Calu3 (cell line): ENCODE measurements at regions not wholly inside any gene's neighbourhood (a gene's known extent, or its start where the extent isn't known, plus 50 kb on each side); places are given as distances from the start of the nearest gene placed in this dataset.
A peak's percentile ranks its signal among the peaks of the same experiment; 100 is the strongest.

Experiments used
- BruUV-seq: library from RNA; stranded (reverse); fragments of 400-500 nt; replicated peaks from 2 replicates; lab custom pipeline; 2021; lab: Mats Ljungman, UMichigan
- CTCF ChIA-PET: fragments of 300-600 bp; sonication (Branson Sonifier 250); formaldehyde crosslinking; loops from one replicate; lab custom pipeline; 2022; ENCODE audit warnings: antibody characterized with exemption; lab: Charles Lee
- DNase-seq: peaks from one replicate; pipeline ENCODE4 v3.0.0; 2022
- H3K27ac Mint-ChIP-seq: one replicate; pipeline ENCODE4 v1.8.0; 2022; ENCODE audit warnings: mixed read lengths; ENCODE audit not compliant: unreplicated experiment
- H3K27me3 Mint-ChIP-seq: one replicate; pipeline ENCODE4 v1.8.0; 2022; ENCODE audit warnings: mixed read lengths; ENCODE audit not compliant: unreplicated experiment
- H3K36me3 Mint-ChIP-seq: one replicate; pipeline ENCODE4 v1.8.0; 2022; ENCODE audit warnings: mild to moderate bottlenecking, moderate library complexity, mixed read lengths; ENCODE audit not compliant: insufficient read depth, unreplicated experiment
- H3K4me1 Mint-ChIP-seq: one replicate; pipeline ENCODE4 v1.8.0; 2022; ENCODE audit warnings: mild to moderate bottlenecking, low read depth, mixed read lengths; ENCODE audit not compliant: unreplicated experiment
- H3K4me3 Mint-ChIP-seq: one replicate; pipeline ENCODE4 v1.8.0; 2022; ENCODE audit warnings: mild to moderate bottlenecking, low read depth, moderate library complexity, mixed read lengths; ENCODE audit not compliant: unreplicated experiment
- H3K9me3 Mint-ChIP-seq: one replicate; pipeline ENCODE4 v1.8.0; 2022; ENCODE audit warnings: low read depth, mixed read lengths; ENCODE audit not compliant: unreplicated experiment
- intact Hi-C: fragments of 100-400 bp; cut with micrococcal nuclease; formaldehyde crosslinking; loops from one replicate; pipeline ENCODE4 v1.10.0; 2022; ENCODE audit not compliant: unreplicated experiment
- TF ChIP-seq, protein P1 (sequence below): fragments of 200-600 bp; IDR thresholded peaks from one replicate; pipeline ENCODE4 v1.8.0; 2022; ENCODE audit warnings: antibody characterized with exemption; ENCODE audit not compliant: unreplicated experiment

DNA sequence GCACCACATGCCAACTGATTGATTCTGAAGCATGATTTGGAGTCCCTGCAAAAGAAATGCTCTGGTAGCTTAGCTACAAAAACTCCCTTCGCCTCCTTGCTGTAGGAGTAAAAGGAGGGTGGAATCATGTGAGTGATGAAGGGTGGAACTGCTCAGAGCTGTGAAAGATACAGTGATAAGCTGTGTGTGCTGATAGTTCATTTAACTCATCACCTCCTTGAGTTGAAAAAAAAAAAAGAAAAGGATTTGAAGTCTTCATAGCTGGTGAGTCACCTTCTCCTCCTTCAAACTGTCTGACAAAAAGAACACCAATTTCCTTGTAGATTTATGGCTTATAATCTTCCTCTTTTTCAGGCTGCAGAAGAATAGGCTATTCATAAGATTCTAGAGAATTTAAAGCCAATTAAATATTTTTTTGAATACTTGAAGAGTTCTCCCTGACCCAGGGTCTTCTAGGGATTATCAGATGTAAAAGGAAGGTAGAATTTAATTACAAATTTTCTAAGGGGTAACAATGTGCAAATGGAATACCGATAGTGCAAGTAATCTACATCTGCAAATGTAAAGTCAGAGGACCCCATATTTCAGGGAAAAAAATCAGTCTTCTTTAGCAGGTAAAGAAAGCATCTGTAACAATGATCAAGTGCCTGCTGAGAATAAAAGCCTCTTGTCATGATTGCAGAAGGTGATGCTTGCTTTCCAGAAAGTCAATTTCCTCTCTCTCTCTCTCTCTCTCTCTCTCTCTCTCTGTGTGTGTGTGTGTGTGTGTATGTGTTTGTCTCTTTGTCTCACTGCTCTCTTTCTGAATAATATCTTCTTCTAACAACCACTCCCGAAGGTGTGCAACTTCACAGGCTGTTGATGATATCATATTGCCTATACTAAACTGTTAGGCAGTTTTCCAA, 208.8 kb upstream of the VEGFC start:
- H3K4me1 Mint-ChIP-seq: peaks cover 27% of the 10 kb centered on the region
- peaks cover 2% of the 10 kb centered on the region for H3K9me3 Mint-ChIP-seq
- no peaks in the 10 kb centered on the region for H3K27me3 Mint-ChIP-seq
- H3K27ac Mint-ChIP-seq: no peak overlapping the region
- DNase-seq: no peak
- TF ChIP-seq, protein P1, sequence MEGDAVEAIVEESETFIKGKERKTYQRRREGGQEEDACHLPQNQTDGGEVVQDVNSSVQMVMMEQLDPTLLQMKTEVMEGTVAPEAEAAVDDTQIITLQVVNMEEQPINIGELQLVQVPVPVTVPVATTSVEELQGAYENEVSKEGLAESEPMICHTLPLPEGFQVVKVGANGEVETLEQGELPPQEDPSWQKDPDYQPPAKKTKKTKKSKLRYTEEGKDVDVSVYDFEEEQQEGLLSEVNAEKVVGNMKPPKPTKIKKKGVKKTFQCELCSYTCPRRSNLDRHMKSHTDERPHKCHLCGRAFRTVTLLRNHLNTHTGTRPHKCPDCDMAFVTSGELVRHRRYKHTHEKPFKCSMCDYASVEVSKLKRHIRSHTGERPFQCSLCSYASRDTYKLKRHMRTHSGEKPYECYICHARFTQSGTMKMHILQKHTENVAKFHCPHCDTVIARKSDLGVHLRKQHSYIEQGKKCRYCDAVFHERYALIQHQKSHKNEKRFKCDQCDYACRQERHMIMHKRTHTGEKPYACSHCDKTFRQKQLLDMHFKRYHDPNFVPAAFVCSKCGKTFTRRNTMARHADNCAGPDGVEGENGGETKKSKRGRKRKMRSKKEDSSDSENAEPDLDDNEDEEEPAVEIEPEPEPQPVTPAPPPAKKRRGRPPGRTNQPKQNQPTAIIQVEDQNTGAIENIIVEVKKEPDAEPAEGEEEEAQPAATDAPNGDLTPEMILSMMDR: no peak
- H3K36me3 Mint-ChIP-seq: no peaks in the 10 kb centered on the region
- BruUV-seq: no TSS peak
- no peak overlapping the region for H3K4me3 Mint-ChIP-seq
- intact Hi-C loops: no loop called here
- CTCF ChIA-PET: interaction anchor here (1.0 kb wide), 1 partner anchor 46 kb away, joined by 3 read pairs; no protein-coding TSS in a partner anchor

DNA sequence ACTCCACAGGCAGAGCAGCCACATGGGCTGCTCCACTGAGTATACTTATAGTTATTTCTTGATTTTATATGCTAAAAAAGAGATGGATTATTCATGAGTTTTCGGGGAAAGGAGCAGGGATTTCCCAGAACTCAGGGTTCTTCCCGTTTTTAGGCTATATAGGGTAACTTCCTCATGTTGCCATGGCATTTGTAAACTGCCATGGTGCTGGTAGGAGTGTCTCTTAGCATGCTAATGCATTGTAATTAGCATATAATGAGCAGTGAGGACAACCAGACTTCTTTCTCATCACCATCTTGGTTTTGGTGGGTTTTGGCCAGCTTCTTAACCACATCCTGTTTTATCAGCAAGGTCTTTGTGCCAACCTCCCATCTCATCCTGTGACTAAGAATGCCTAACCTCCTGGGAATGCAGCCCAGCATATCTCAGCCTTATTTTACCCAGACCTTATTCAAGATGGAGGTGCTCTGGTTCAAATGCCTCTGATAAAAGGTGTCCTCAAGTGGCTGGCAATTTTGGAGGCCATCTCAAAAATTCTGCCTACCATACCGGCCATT, 213.0 kb upstream of the VEGFC start:
- CTCF ChIA-PET: no interaction called here

DNA sequence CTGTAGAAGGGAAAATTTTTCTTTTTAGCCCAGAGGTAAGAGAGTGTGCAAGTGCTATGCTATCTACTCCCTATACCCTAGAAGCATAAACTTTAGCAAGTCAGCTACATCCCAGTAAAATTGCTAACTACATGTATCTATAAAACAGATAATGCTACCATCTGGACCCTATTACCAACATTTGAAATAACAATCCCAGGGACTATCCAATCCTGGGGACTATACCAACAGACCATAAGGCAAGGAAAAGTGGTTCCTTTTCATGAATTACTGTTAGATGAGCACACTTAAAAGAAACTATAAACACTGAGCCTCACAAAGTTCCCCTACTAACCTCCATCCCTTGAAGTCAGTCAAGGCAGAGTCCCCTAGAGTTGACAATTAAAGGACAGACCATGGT, 213.6 kb upstream of the VEGFC start:
- BruUV-seq: no TSS peak

More for the DNA sequence above, 213.0 kb upstream of the VEGFC start:
- BruUV-seq: no TSS peak
- no peak overlapping the region for H3K27ac Mint-ChIP-seq
- TF ChIP-seq, protein P1: no peak
- intact Hi-C loops: no loop called here
- H3K27me3 Mint-ChIP-seq: no peaks in the 10 kb centered on the region
- H3K4me3 Mint-ChIP-seq: no peak overlapping the region
- H3K36me3 Mint-ChIP-seq: no peaks in the 10 kb centered on the region
- DNase-seq: peak; percentile 4
- peaks cover 14% of the 10 kb centered on the region for H3K4me1 Mint-ChIP-seq
- H3K9me3 Mint-ChIP-seq: no peaks in the 10 kb centered on the region

DNA sequence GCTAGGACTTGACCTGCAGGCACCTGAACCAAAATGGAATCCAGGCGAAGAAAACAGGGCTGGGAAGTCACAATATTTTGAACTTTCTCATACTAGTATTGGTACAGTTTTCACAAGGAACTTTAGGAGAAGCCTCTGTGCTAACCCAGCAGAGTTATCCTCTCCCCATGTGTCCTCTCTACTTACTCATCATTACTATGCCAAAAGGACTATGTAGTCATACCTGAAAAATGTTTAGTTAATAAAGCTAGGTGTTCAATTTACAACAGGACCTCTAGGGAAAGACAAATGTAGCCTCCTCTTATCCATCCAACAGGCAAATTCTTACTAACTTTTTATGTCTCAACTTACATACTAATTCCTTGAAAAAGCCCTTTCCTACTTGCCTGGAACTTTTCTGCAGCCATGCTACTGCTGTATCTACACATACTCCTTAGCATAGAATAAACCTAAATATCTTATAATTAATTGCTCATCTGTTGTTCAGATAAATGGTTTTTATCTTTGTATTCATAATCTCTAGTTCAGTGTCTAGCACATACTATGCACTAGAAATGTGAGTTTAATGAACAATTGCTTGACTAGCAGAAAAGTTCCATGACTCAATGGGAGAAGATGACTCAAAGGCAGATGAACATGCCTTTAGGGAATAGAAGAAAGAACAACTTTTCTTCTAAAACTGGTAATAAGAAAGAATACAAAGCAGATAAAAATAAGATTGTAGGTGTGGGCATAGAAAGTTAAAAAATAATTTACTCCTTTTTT, 215.5 kb upstream of the VEGFC start:
- H3K27me3 Mint-ChIP-seq: no peaks in the 10 kb centered on the region
- no peak overlapping the region for H3K27ac Mint-ChIP-seq
- TF ChIP-seq, protein P1: no peak
- no TSS peak for BruUV-seq
- H3K4me3 Mint-ChIP-seq: no peak overlapping the region
- DNase-seq: no peak
- no peaks in the 10 kb centered on the region for H3K4me1 Mint-ChIP-seq
- intact Hi-C loops: no loop called here
- CTCF ChIA-PET: no interaction called here
- no peaks in the 10 kb centered on the region for H3K9me3 Mint-ChIP-seq
- no peaks in the 10 kb centered on the region for H3K36me3 Mint-ChIP-seq

More for the DNA sequence above, 213.6 kb upstream of the VEGFC start:
- no peaks in the 10 kb centered on the region for H3K27me3 Mint-ChIP-seq
- no peaks in the 10 kb centered on the region for H3K9me3 Mint-ChIP-seq
- DNase-seq: no peak
- H3K4me3 Mint-ChIP-seq: no peak overlapping the region
- TF ChIP-seq, protein P1: no peak
- no peak overlapping the region for H3K27ac Mint-ChIP-seq
- intact Hi-C loops: no loop called here
- H3K4me1 Mint-ChIP-seq: peaks cover 9% of the 10 kb centered on the region
- H3K36me3 Mint-ChIP-seq: no peaks in the 10 kb centered on the region
- CTCF ChIA-PET: no interaction called here
